ENCODE measurements at regions not wholly inside any gene's neighbourhood (a gene's known extent, or its start where the extent isn't known, plus 50 kb on each side); places are given as distances from the start of the nearest gene placed in this dataset.
A peak's percentile ranks its signal among the peaks of the same experiment; 100 is the strongest.
"Not testable (repeated sequence)": the region's sequence is repeated elsewhere in the genome, so short reads cannot be mapped to it uniquely, and the experiment has no call there.

- no peaks in the 10 kb centered on the region for H3K36me3 ChIP-seq (ENCODE audit: insufficient read depth, low read depth, low read length)
- H3K27ac ChIP-seq (ENCODE audit: low read length) = no peak overlapping the region
- no peak overlapping the region for H3K9ac ChIP-seq (ENCODE audit: low read depth, low read length)
- H3K27me3 ChIP-seq (ENCODE audit: insufficient read depth, low read length) = no peaks in the 10 kb centered on the region
- no peak overlapping the region for H3K4me3 ChIP-seq (ENCODE audit: low read length)
- H3K4me1 ChIP-seq (ENCODE audit: insufficient read depth, low read length) = no peaks in the 10 kb centered on the region
- H3K9me3 ChIP-seq (ENCODE audit: insufficient read depth, low read depth, low read length) = no peaks in the 10 kb centered on the region
Observed at GRCh38 chr2:144914622-144915318, 394.9 kb upstream of the ZEB2 start.

- H3K4me3 ChIP-seq (ENCODE audit: low read length) = no peak overlapping the region
- no peaks in the 10 kb centered on the region for H3K27me3 ChIP-seq (ENCODE audit: insufficient read depth, low read length)
- H3K9me3 ChIP-seq (ENCODE audit: insufficient read depth, low read depth, low read length) = no peaks in the 10 kb centered on the region
- H3K36me3 ChIP-seq (ENCODE audit: insufficient read depth, low read depth, low read length) = no peaks in the 10 kb centered on the region
- no peak overlapping the region for H3K27ac ChIP-seq (ENCODE audit: low read length)
- no peaks in the 10 kb centered on the region for H3K4me1 ChIP-seq (ENCODE audit: insufficient read depth, low read length)
- no peak overlapping the region for H3K9ac ChIP-seq (ENCODE audit: low read depth, low read length)
Observed at GRCh38 chr2:144914113-144914512, 394.2 kb upstream of the ZEB2 start.

- H3K9me3 ChIP-seq (ENCODE audit: insufficient read depth, low read depth, low read length) = no peaks in the 10 kb centered on the region
- H3K4me1 ChIP-seq (ENCODE audit: insufficient read depth, low read length) = no peaks in the 10 kb centered on the region
- H3K27ac ChIP-seq (ENCODE audit: low read length) = no peak overlapping the region
- H3K4me3 ChIP-seq (ENCODE audit: low read length) = no peak overlapping the region
- no peaks in the 10 kb centered on the region for H3K27me3 ChIP-seq (ENCODE audit: insufficient read depth, low read length)
- H3K36me3 ChIP-seq (ENCODE audit: insufficient read depth, low read depth, low read length) = no peaks in the 10 kb centered on the region
- H3K9ac ChIP-seq (ENCODE audit: low read depth, low read length) = no peak overlapping the region
Observed at GRCh38 chr2:144912206-144912605, 392.3 kb upstream of the ZEB2 start.

- H3K27ac ChIP-seq (ENCODE audit: low read length) = no peak overlapping the region
- no peak overlapping the region for H3K4me3 ChIP-seq (ENCODE audit: low read length)
- H3K36me3 ChIP-seq (ENCODE audit: insufficient read depth, low read depth, low read length) = no peaks in the 10 kb centered on the region
- no peaks in the 10 kb centered on the region for H3K4me1 ChIP-seq (ENCODE audit: insufficient read depth, low read length)
- H3K9ac ChIP-seq (ENCODE audit: low read depth, low read length) = no peak overlapping the region
- H3K9me3 ChIP-seq (ENCODE audit: insufficient read depth, low read depth, low read length) = no peaks in the 10 kb centered on the region
- H3K27me3 ChIP-seq (ENCODE audit: insufficient read depth, low read length) = no peaks in the 10 kb centered on the region
Observed at GRCh38 chr2:144905956-144906355, 386.0 kb upstream of the ZEB2 start.

- Histone ChIP-seq H3K9me3 (ENCODE audit: insufficient read depth, low read depth, low read length) (no peaks in the 10 kb centered on the region), H3K27me3 (ENCODE audit: insufficient read depth, low read length) (no peaks in the 10 kb centered on the region), H3K36me3 (ENCODE audit: insufficient read depth, low read depth, low read length) (no peaks in the 10 kb centered on the region), H3K9ac (ENCODE audit: low read depth, low read length) (no peak overlapping the region), H3K4me1 (ENCODE audit: insufficient read depth, low read length) (no peaks in the 10 kb centered on the region), H3K27ac (ENCODE audit: low read length) (no peak overlapping the region), H3K4me3 (ENCODE audit: low read length) (no peak overlapping the region)
Observed at GRCh38 chr2:144904612-144905011, 384.7 kb upstream of the ZEB2 start.

GRCh38 chr2:144903045-144903444, 383.1 kb upstream of the ZEB2 start:
- H3K27me3 ChIP-seq (ENCODE audit: insufficient read depth, low read length); H3K9me3 ChIP-seq (ENCODE audit: insufficient read depth, low read depth, low read length); H3K4me1 ChIP-seq (ENCODE audit: insufficient read depth, low read length); H3K27ac ChIP-seq (ENCODE audit: low read length); H3K36me3 ChIP-seq (ENCODE audit: insufficient read depth, low read depth, low read length); H3K9ac ChIP-seq (ENCODE audit: low read depth, low read length); H3K4me3 ChIP-seq (ENCODE audit: low read length): not testable (repeated sequence)

- not testable (repeated sequence) for H3K9ac ChIP-seq (ENCODE audit: low read depth, low read length); H3K36me3 ChIP-seq (ENCODE audit: insufficient read depth, low read depth, low read length); H3K9me3 ChIP-seq (ENCODE audit: insufficient read depth, low read depth, low read length); H3K4me3 ChIP-seq (ENCODE audit: low read length); H3K27me3 ChIP-seq (ENCODE audit: insufficient read depth, low read length); H3K4me1 ChIP-seq (ENCODE audit: insufficient read depth, low read length); H3K27ac ChIP-seq (ENCODE audit: low read length)
Observed at GRCh38 chr2:144901386-144901785, 381.5 kb upstream of the ZEB2 start.

GRCh38 chr2:144896341-144896740, 376.4 kb upstream of the ZEB2 start:
- Histone ChIP-seq H3K9ac (ENCODE audit: low read depth, low read length) (no peak overlapping the region), H3K4me3 (ENCODE audit: low read length) (no peak overlapping the region), H3K27me3 (ENCODE audit: insufficient read depth, low read length) (no peaks in the 10 kb centered on the region), H3K4me1 (ENCODE audit: insufficient read depth, low read length) (peaks cover 13% of the 10 kb centered on the region; the same call in 1 of the 2 replicates), H3K9me3 (ENCODE audit: insufficient read depth, low read depth, low read length) (no peaks in the 10 kb centered on the region), H3K36me3 (ENCODE audit: insufficient read depth, low read depth, low read length) (no peaks in the 10 kb centered on the region), H3K27ac (ENCODE audit: low read length) (no peak overlapping the region)

- H3K9ac ChIP-seq (ENCODE audit: low read depth, low read length) = peak overlapping the region; percentile 39; the same call in 1 of the 2 replicates
- peak overlapping the region; percentile 87 for H3K27ac ChIP-seq (ENCODE audit: low read length)
- H3K36me3 ChIP-seq (ENCODE audit: insufficient read depth, low read depth, low read length) = no peaks in the 10 kb centered on the region
- H3K27me3 ChIP-seq (ENCODE audit: insufficient read depth, low read length) = no peaks in the 10 kb centered on the region
- peaks cover 13% of the 10 kb centered on the region; the same call in 1 of the 2 replicates for H3K4me1 ChIP-seq (ENCODE audit: insufficient read depth, low read length)
- H3K4me3 ChIP-seq (ENCODE audit: low read length) = peak overlapping the region; percentile 31; the same call in 1 of the 2 replicates
- H3K9me3 ChIP-seq (ENCODE audit: insufficient read depth, low read depth, low read length) = no peaks in the 10 kb centered on the region
Observed at GRCh38 chr2:144894612-144895599, 375.0 kb upstream of the ZEB2 start.

GRCh38 chr2:144893464-144893863, 373.5 kb upstream of the ZEB2 start:
- Histone ChIP-seq H3K4me3 (ENCODE audit: low read length) (no peak overlapping the region), H3K4me1 (ENCODE audit: insufficient read depth, low read length) (peaks cover 13% of the 10 kb centered on the region; the same call in 1 of the 2 replicates), H3K9me3 (ENCODE audit: insufficient read depth, low read depth, low read length) (no peaks in the 10 kb centered on the region), H3K36me3 (ENCODE audit: insufficient read depth, low read depth, low read length) (no peaks in the 10 kb centered on the region), H3K27ac (ENCODE audit: low read length) (peak overlapping the region; percentile 87), H3K27me3 (ENCODE audit: insufficient read depth, low read length) (no peaks in the 10 kb centered on the region), H3K9ac (ENCODE audit: low read depth, low read length) (no peak overlapping the region)

- peaks cover 8% of the 10 kb centered on the region; the same call in 1 of the 2 replicates for H3K4me1 ChIP-seq (ENCODE audit: insufficient read depth, low read length)
- H3K27me3 ChIP-seq (ENCODE audit: insufficient read depth, low read length) = no peaks in the 10 kb centered on the region
- H3K9me3 ChIP-seq (ENCODE audit: insufficient read depth, low read depth, low read length) = no peaks in the 10 kb centered on the region
- no peak overlapping the region for H3K27ac ChIP-seq (ENCODE audit: low read length)
- no peak overlapping the region for H3K4me3 ChIP-seq (ENCODE audit: low read length)
- no peaks in the 10 kb centered on the region for H3K36me3 ChIP-seq (ENCODE audit: insufficient read depth, low read depth, low read length)
- H3K9ac ChIP-seq (ENCODE audit: low read depth, low read length) = no peak overlapping the region
Observed at GRCh38 chr2:144890828-144891227, 370.9 kb upstream of the ZEB2 start.

- Histone ChIP-seq H3K9me3 (ENCODE audit: insufficient read depth, low read depth, low read length) (no peaks in the 10 kb centered on the region), H3K36me3 (ENCODE audit: insufficient read depth, low read depth, low read length) (no peaks in the 10 kb centered on the region), H3K9ac (ENCODE audit: low read depth, low read length) (no peak overlapping the region), H3K27ac (ENCODE audit: low read length) (no peak overlapping the region), H3K4me1 (ENCODE audit: insufficient read depth, low read length) (peaks cover 4% of the 10 kb centered on the region; the same call in 1 of the 2 replicates), H3K4me3 (ENCODE audit: low read length) (no peak overlapping the region), H3K27me3 (ENCODE audit: insufficient read depth, low read length) (no peaks in the 10 kb centered on the region)
Observed at GRCh38 chr2:144889348-144889747, 369.4 kb upstream of the ZEB2 start.
